ENCODE measurements at regions not wholly inside any gene's neighbourhood (a gene's known extent, or its start where the extent isn't known, plus 50 kb on each side); places are given as distances from the start of the nearest gene placed in this dataset.

DNA sequence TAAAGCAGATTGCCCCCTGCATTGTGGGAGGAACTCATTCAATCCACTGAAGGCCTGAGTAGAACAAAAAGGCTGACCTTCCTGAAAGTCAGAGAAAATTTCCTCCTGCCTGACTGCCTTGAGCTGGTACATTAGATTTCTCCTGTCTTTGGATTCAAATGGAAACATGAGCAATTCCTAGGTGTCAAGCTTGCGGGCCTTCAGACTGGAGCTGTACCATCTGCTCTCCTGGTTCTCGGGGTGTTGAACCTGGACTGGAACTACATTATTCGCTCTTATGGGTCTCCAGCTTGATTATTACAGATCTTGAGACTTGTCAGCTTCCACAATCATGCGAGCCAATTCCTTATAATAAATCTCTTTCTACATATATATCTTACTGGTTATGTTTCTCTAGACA is 173.6 kb upstream of the STEAP4 start:
- TF ChIP-seq POLR2A (IDR thresholded peaks at IDR 0.05): no peak
- no peak for TF ChIP-seq EP300 (IDR thresholded peaks at IDR 0.05)
